HG02588 (cell line): ENCODE measurements at regions not wholly inside any gene's neighbourhood (a gene's known extent, or its start where the extent isn't known, plus 50 kb on each side); places are given as distances from the start of the nearest gene placed in this dataset.
"Not testable (repeated sequence)": the region's sequence is repeated elsewhere in the genome, so short reads cannot be mapped to it uniquely, and the experiment has no call there.

Experiments
- ATAC-seq: cut with Tn5 transposase; IDR thresholded peaks from one replicate; pipeline ENCODE4 v1.9.1; 2021; ENCODE audit warnings: mild to moderate bottlenecking, moderate library complexity; ENCODE audit not compliant: unreplicated experiment

DNA sequence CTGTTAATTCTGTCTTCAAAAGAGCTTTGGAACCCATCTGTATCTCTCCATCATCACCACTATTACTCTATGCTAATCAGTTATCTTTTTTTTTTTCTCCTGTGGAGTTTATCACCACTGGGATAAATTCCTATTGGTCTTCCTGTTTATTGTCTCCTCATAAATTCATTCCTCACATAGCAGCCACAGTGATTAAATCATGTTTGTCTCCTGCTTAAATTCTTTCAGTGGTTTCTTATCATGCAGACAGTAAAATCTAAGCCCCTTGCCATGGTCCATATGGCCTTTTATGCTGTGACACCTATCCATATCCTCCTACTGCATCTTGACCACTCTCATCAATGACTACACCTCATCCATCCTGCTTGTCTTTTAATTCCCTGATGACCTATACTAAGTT lies 239.8 kb upstream of the ZEB2 start:
- ATAC-seq = no peak

DNA sequence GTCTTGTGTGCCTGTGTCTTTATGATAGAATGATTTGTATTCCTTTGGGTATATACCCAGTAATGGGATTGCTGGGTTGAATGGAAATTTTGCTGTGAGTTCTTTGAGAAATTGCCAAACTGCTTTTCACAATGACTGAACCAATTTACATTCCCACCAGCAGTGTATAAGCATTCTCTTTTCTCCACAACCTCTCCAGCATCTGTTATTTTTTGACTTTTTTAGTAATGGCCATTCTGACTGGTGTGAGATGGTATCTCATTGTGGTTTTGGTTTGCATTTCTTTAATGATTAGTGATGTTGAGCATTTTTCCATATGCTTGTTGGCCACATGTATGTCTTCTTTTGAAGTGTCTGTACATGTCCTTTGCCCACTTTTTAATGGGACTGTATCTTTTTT lies 238.3 kb upstream of the ZEB2 start:
- not testable (repeated sequence) for ATAC-seq

- ATAC-seq = no peak
These were observed 233.5 kb upstream of the ZEB2 start for GRCh38 chr2:144753416-144753815.

- no peak for ATAC-seq
These were observed 231.4 kb upstream of the ZEB2 start for GRCh38 chr2:144751142-144751905.

- ATAC-seq = no peak
These were observed 229.3 kb upstream of the ZEB2 start for GRCh38 chr2:144749188-144749587.

GRCh38 chr2:144748443-144748842 lies 228.5 kb upstream of the ZEB2 start:
- no peak for ATAC-seq

GRCh38 chr2:144747571-144747970 lies 227.7 kb upstream of the ZEB2 start:
- ATAC-seq = no peak

DNA sequence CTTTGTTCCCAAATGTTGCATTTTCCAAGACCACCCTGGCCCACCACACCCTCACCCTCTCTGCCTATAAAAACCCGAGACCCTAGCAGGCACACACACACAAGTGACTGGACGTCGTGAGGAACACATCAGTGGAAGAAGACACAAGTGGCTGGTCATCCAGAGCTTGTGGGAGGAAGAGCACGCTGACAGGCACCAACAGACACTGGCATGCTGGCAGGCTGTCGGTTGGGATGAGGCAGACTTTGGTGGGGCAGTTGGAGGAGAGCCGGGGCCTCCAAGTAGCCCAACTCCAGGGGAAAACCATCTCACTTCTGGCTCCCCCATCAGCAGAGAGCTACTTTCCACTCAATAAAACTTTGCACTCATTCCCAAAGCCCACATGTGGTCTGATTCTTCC lies 225.5 kb upstream of the ZEB2 start:
- ATAC-seq = no peak

DNA sequence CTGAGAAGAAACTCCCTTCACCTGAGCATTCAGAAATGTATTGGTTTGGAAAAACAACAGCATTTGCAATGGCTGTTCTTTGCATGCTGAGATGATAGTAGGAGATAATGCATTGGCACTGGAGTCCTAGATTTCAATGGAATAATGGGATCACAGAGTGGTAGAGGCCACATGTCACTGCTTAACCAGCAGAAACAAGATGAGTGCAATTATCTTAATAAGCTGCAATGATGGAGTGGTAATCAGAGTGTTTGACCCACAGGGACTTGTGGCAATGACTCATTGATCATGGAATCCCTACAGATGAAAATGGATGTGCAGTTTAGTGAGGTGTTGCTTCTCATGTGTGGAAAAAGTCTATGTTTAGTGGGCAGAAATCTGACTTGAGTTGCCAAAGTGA lies 218.8 kb upstream of the ZEB2 start:
- no peak for ATAC-seq

DNA sequence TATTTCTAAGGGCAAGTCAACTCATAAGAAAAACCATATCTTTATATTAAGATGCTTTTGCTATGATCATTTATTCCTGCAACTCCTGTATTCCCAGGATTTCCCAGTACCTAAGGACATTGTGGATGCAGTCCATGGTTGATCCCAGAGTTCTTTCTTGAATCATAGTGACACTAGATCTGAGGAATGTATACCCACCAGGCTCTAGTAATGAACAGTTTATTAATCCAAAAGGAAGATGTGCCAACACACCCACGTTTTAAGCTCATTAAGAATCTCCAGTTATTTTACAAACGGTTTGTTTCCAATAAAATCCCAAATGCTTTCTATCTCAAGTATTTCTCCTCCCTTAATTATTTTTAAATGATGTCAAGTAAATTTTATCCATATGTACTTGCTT lies 210.8 kb upstream of the ZEB2 start:
- no peak for ATAC-seq

DNA sequence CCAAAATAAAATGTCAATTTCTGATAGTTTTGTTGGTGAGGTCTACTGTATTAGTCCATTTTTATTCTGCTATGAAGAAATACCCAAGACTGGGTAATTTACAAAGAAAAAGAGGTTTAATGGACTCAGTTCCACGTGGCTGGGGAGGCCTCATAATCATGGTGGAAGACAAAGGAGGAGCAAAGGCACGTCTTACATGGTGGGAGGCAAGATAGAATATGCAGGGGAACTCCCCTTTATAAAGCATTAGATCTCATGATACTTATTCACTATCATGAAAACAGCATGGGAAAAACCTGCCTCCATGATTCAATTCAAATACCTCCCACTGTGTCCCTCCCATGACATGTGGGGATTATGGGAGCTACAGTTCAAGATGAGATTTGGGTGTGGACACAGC lies 204.5 kb upstream of the ZEB2 start:
- ATAC-seq = not testable (repeated sequence)

- ATAC-seq = no peak
These were observed 198.5 kb upstream of the ZEB2 start for GRCh38 chr2:144718376-144718775.

GRCh38 chr2:144715992-144716391 lies 196.1 kb upstream of the ZEB2 start:
- no peak for ATAC-seq

DNA sequence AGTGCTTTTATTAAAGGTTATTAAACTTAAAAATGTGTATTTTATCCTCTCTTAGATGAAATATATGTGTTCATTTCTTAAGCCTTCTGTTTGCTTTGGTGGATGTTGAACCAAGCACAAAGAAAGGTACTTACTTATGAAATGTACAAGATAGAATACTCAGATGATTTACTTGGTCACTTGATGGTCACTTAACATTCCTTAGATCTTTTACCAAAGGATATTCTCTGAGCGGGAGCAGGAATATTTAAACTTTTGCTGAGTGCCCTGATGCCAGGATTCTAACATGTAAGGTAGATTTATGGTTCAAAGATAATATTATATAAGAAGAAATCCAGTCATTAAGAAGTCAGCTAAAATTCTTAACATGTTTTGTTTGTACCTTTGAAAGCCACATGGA lies 193.5 kb upstream of the ZEB2 start:
- no peak for ATAC-seq

- ATAC-seq = no peak
These were observed 192.6 kb upstream of the ZEB2 start for GRCh38 chr2:144712550-144712940.

DNA sequence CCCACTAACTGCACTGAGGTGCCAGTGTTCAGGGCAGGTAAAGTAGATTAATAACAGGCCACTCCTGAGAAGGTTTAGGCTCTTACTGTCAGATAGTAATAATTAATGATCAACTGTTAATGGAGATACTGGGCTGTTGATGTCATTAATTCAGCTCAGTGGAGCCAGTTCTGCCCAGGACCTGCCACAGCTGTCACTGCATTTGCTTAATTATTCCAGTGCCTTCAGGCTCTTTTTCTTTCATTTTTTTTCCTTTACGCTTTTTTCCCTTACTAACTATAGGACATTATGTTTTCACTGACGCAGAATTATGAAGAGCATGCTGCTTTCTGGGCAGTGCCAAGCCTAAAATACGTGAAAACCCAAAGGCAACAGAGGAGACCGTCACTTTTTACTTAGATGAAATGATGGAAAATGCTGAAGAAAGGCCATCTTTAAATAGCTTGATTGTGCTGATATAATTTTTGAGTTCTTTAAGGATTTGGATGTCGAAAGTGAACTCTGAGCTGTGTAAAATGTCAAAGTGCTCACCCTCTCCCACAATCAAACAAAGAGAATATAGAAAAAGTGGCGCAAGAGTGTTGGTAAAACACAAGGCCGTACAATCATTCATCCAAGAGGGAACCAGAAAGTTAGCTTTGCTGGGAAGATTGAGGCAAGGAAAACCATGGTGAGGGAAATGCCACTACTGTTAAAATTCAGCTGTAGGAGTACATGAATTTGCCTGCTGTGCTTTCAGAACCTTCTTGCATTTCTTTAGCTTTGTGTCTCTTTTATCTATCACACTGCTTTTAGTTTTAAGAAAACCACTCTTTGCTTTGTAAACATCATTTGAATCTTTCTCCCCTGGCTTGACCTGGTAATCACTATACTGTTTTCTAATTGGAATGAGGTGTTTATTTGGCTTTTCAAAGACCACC lies 192.0 kb upstream of the ZEB2 start:
- no peak for ATAC-seq

DNA sequence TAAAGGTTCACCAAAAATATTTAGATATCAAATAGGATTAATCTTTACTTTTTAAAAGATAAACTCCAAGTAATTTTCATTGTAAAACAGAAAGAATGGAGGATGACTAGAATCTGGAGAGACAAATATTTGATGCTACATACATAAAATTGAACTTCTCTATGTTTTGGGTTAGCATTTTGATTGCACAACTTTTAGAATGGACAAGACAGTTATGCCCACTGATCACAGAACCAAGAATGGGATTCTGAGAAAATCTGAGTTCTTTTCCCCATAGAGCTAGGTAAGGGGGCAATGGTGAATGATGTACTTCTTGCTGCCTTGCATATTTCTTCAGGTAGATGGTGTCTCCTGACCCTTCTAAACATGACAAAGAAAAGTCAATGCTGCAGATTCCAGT lies 191.2 kb upstream of the ZEB2 start:
- no peak for ATAC-seq

DNA sequence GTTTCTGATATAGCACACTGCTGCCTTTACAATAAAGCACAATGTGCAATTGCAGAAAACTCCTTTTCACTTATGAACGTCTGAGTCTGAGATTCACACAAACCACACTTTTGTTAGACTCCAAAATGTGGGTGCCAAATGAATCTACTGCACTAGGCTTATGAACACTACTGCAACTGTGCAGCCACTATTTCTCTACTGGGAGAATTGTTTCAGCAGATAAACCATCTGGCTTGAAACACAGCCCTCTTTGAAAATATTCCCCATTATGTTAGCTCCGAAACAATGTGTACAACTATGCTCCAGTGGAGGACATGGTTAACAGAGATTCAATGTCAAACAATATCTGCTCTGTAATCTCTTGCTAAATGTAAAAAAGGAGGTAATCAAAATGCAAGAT lies 188.7 kb upstream of the ZEB2 start:
- no peak for ATAC-seq

DNA sequence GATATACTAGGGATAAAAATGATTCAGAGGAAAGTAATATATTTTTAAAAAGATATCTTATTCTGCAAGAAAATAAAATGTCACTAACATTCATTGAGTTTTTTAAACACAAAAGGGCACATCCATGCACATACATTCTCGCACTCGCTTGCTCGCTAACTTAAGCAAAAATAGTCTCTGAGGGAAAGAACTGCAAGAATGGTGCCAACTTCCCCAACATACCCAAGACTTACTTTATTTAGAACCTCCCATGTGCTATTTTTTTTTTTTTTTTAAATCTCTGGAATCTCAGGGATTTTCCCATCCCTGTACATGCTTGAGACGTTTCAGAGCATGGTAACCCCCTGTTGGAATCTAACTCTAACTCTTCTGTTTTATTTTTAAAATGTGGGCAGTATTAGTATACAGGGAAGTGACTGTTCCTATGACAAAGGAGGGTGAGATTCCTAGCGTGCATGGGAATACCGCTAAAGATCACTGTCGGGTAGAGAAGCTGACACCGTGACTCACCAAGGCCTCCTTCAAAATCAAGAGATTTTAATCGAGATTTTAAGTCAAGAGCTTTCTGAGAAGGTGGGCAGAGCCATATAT lies 187.9 kb upstream of the ZEB2 start:
- ATAC-seq = no peak

DNA sequence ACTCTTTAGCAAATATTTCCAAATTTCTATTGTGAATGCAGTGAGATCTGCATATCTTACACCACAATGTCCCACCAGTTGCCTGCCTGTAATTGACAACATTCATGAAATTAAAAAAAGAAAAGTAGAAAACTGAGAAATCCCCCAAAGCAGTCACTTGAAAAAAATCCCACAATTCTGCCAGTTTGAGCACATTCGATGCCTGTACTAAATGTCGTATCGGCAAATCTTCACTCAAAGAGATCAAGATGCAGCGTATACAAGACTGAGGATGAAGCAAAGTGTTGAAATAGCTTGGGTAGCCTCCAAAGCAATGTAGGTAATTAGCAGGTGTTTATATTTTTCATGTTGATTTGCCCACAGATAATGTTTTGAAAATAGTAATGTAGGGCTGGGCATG lies 186.7 kb upstream of the ZEB2 start:
- no peak for ATAC-seq

DNA sequence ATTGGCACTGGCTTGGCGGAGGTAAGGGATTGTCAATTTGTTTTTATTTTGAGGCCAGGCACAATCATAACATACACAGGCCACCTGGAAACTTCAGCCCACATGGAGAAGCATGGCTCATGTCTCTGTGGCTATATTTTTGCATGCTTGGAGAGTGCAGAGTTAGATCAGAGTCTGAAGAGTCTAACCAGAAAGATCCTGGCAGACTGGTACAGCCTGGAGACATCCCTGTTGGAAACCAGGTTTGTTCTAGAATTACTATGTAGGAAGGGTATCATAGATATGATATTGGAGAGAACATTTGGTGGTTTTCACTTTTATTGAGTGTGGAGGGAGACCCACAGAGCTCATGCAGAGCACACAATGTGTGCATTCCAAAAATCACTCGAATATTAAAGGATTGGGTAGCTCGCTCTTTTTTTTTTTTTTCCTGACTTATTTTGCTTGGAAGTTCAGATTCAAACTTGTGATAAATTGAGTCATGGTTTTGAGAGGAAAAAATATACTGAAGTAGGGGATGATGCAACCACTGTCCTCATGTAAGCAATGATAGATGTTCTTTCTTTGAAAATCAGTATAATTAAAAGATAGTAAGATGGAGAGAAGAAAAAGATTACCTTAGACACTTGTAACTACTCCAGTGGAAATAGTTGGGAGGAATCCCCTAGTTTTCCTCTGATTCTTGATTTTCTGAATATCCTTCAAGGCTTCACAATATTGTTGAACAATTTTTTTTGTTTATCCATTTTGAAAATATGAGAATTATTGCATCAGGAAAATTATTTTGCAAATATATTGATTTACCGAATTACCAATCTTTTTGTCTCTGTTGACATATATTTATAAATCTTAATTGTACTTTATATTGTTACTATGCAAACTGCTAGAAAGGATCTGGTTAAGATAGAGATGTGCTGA lies 185.7 kb upstream of the ZEB2 start:
- ATAC-seq = no peak
